Fibroblast of villous mesenchyme (primary cell): ENCODE measurements at regions not wholly inside any gene's neighbourhood (a gene's known extent, or its start where the extent isn't known, plus 50 kb on each side); places are given as distances from the start of the nearest gene placed in this dataset.

Experiments used
- DNase-seq: peaks from one replicate; pipeline ENCODE4 v3.0.0-alpha.2; 2010; ENCODE audit warnings: low read depth
- H3K4me3 ChIP-seq: 2 replicates; pipeline ENCODE4 v1.5.1; 2011; ENCODE audit warnings: low read depth, mild to moderate bottlenecking, low read length
- TF ChIP-seq, protein P1 (sequence below): IDR thresholded peaks from 2 replicates; pipeline ENCODE4 v1.5.1; 2012; ENCODE audit warnings: low read depth, mild to moderate bottlenecking, low read length; ENCODE audit not compliant: insufficient read depth

DNA sequence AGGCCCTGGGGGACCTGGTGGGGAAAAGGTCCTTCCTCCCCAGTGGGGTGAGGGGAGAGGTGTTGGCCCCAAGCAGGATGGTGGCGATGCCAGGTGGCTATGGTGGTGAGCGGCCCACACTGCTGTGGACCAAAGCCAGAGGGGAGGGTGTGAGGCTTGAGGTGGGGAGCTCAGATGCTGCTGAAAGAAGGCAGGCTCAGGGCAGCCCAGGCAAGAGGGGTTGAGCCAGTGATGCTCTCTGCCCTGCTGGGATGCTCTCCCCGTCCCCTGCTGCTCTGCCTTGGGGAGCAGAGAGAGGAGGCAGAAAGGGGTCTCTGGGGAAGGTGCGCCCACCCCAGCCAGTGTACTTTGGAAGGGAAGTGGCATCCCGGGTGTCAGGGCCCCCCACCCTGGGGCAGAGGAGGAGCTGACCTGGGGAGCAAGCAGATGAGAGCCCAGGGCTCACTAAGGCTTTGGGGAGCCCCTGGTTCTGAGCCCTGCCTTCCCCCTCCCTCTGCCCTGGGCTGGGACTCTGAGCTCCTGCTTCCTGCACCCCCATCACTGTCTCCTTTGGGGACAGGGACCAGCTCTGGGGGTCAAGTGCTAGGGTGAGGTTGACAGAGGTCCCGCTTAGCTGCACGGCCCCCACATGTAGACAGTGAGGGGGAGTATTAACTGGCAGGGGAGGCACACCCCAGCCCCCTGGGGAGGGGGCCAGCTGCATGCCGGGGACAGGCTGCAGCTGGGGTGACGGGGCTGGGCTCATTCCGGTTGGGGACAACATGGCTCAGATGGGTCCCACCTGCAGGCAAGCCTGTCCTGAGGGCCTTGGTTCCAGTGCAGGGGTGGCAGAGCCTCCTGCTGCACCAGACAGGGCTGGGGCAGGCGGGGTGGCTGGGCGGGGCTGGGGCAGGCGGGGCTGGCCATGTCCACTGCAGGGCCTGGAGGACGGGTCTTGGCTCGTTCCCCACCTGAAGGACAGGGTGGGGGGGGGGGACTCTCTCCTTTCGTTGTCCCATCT lies 124.4 kb downstream of the KIF26A start:
- no peak for DNase-seq
- TF ChIP-seq, protein P1, sequence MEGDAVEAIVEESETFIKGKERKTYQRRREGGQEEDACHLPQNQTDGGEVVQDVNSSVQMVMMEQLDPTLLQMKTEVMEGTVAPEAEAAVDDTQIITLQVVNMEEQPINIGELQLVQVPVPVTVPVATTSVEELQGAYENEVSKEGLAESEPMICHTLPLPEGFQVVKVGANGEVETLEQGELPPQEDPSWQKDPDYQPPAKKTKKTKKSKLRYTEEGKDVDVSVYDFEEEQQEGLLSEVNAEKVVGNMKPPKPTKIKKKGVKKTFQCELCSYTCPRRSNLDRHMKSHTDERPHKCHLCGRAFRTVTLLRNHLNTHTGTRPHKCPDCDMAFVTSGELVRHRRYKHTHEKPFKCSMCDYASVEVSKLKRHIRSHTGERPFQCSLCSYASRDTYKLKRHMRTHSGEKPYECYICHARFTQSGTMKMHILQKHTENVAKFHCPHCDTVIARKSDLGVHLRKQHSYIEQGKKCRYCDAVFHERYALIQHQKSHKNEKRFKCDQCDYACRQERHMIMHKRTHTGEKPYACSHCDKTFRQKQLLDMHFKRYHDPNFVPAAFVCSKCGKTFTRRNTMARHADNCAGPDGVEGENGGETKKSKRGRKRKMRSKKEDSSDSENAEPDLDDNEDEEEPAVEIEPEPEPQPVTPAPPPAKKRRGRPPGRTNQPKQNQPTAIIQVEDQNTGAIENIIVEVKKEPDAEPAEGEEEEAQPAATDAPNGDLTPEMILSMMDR: no peak
- no peak overlapping the region for H3K4me3 ChIP-seq

DNA sequence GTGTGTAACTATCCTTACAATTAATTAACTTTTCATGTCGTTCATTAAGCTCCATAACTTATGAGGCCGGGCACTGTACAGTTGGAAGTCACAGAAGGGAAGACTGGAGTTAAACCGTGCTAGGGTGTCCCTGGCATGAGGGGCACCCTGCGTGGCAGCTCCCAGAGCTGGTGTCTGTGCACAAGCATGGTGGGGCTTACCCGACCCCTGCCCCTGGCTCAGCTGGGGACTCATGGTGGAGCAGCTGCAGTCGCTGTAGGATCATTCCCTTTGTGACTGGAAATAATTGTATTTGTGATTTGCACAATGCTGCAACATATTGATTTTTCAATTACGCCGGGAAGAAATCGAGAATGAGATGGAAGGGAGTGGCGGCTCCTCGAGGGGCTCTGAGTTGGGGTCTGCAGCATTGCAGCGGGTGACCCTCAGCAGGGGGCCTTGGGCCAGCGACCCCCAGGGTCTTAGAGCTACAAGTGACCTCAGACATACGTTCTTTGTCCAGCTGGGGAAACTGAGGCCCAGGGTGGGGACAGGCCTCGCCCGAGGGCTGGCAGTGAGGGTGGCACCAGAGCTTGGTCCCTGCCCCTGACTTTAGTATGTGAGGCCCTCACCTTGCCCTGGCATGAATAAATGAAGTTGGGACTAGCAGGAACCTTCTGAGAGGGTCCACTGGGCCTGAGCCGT lies 125.4 kb downstream of the KIF26A start:
- DNase-seq: no peak
- no peak overlapping the region for H3K4me3 ChIP-seq
- TF ChIP-seq, protein P1: no peak

DNA sequence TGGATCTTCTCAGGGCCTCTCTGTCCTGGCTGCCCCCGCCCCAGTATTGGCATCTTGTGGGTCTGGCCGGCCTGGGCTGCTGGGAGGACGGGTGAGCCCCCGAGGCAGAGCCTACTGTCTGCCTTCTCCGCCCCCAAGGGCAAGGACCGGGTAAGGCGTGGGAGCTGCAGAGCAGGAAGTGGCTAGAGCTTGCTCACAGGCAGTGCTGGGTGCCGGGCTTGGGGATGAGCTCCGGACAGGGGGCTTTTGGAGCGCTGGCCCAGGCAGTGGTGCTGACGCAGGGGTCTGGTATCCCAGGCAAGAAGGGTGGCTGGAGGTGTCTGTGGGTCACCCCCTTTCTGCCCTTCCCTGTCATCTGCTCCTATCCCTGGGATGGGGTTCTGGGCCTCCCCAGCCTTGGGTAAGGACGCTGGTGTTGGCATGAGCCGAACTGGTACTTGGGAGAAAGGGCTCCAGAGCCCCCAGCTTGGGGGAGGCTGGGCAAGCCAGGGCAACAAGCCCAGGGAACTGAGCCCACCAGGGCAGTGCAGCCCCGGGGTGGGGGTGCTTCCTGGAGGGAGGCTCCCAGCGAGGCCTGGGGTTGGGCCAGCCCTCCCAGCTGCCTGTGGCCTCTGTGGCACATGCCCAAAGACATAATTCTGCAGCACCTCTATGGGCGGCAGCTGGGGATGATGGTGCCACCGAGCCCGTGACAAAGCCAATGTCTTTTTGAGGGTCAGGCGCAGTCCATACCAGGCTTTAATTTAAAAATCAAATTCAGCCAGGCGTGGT lies 126.3 kb downstream of the KIF26A start:
- no peak for DNase-seq
- TF ChIP-seq, protein P1: no peak
- no peak overlapping the region for H3K4me3 ChIP-seq

DNA sequence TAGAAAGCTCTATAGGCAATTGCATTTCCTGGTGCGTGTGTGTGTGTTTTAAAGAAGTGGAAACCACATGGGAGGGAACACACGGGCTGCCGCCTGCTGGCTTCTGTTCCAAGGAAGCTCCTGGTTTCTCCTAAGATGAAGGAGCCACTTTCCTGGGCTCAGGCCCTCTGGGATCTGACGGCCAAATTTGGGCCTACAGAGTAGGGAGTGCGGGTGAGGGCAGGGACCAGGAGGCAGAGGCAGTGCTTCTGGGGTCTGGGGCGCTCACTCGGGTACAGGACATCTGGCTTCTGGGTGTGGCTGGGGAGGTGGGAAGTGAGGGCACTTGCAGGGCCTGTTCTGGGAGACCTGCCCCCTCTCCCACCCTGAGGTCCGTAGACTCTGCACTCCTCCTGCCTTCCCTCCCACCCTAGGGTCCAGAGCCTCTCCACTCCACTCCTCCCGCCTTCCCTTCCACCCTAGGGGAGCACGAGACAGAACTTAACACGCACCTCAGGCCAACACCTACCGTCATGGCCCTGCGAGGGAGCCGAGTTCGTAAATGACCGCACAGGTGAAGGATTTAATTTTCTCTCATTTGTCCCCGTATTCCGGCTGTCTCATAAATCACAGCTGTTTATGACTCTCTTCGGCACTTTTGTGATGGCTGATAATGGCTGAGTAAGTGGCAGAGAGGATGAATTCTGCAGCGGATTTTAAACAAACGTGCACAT lies 127.7 kb downstream of the KIF26A start:
- no peak overlapping the region for H3K4me3 ChIP-seq
- TF ChIP-seq, protein P1: no peak
- DNase-seq: no peak

GRCh38 chr14:104266631-104267575 lies 128.5 kb downstream of the KIF26A start:
- TF ChIP-seq, protein P1: no peak
- no peak overlapping the region for H3K4me3 ChIP-seq
- no peak for DNase-seq
